Epithelial cell of proximal tubule (primary cell): ENCODE measurements at regions not wholly inside any gene's neighbourhood (a gene's known extent, or its start where the extent isn't known, plus 50 kb on each side); places are given as distances from the start of the nearest gene placed in this dataset.

Experiments
- DNase-seq: peaks from one replicate; pipeline ENCODE4 v3.0.0-alpha.2; 2011; ENCODE audit warnings: low read depth
- H3K4me3 ChIP-seq: 2 replicates; pipeline ENCODE4 v1.5.1; 2011; ENCODE audit warnings: low read depth, mild to moderate bottlenecking, low read length
- TF ChIP-seq, protein P1 (sequence below): conservative IDR thresholded peaks from 2 replicates; pipeline ENCODE4 v1.5.1; 2012; ENCODE audit warnings: low read depth, mild to moderate bottlenecking, low read length

- DNase-seq, result no peak
- H3K4me3 ChIP-seq, result no peak overlapping the region
- TF ChIP-seq, protein P1, sequence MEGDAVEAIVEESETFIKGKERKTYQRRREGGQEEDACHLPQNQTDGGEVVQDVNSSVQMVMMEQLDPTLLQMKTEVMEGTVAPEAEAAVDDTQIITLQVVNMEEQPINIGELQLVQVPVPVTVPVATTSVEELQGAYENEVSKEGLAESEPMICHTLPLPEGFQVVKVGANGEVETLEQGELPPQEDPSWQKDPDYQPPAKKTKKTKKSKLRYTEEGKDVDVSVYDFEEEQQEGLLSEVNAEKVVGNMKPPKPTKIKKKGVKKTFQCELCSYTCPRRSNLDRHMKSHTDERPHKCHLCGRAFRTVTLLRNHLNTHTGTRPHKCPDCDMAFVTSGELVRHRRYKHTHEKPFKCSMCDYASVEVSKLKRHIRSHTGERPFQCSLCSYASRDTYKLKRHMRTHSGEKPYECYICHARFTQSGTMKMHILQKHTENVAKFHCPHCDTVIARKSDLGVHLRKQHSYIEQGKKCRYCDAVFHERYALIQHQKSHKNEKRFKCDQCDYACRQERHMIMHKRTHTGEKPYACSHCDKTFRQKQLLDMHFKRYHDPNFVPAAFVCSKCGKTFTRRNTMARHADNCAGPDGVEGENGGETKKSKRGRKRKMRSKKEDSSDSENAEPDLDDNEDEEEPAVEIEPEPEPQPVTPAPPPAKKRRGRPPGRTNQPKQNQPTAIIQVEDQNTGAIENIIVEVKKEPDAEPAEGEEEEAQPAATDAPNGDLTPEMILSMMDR, result no peak
These were observed 187.2 kb downstream of the HLX start for GRCh38 chr1:221066351-221067001.

DNA sequence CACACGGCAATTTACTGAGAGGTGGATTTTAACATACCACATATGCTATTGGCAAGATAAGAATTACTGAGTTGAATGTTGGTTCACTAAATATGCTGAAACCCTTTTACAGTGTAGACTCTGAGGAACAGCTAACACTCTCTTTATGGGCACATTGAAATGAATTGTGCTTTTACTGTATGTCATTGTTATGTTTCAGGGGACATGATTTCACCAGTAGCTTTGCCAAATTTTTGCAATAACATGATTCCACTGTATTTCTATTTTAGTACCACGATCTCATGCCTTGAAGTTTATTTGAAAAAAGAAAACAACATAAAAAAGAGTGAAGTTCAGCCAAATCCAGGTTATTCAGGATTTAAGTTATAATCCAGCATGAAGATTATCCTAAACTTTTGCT is 188.5 kb downstream of the HLX start:
- TF ChIP-seq, protein P1, result no peak
- no peak overlapping the region for H3K4me3 ChIP-seq
- no peak for DNase-seq

- no peak for DNase-seq
- TF ChIP-seq, protein P1, result no peak
- H3K4me3 ChIP-seq, result no peak overlapping the region
These were observed 190.1 kb downstream of the HLX start for GRCh38 chr1:221069178-221069903.

- no peak overlapping the region for H3K4me3 ChIP-seq
- DNase-seq, result no peak
- TF ChIP-seq, protein P1, result no peak
These were observed 190.7 kb downstream of the HLX start for GRCh38 chr1:221069986-221070385.

DNA sequence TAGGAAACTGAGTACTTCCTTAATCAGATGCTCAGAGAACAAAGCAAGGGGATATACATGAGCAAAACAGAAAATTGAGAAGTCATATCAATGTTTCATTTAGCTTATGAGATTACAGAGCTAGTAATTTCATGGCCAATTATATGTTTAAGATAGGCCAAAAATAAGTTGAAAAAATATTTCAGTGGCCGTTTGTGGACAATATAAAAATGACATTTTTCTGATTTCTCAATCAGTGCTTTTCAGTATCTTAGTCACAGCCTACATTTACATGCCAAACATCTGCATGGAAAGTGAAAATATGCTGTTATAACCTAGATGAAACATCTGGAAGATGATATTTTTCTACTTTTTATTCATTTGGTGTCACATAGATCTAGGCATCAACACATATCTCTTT is 192.5 kb downstream of the HLX start:
- H3K4me3 ChIP-seq, result no peak overlapping the region
- TF ChIP-seq, protein P1, result no peak

GRCh38 chr1:221072214-221072613 is 193.0 kb downstream of the HLX start:
- TF ChIP-seq, protein P1, result no peak
- no peak for DNase-seq
- no peak overlapping the region for H3K4me3 ChIP-seq

More for the DNA sequence above, 192.5 kb downstream of the HLX start:
- DNase-seq, result no peak
